GM18507 (cell line): ENCODE measurements at regions not wholly inside any gene's neighbourhood (a gene's known extent, or its start where the extent isn't known, plus 50 kb on each side); places are given as distances from the start of the nearest gene placed in this dataset.
"Not testable (repeated sequence)": the region's sequence is repeated elsewhere in the genome, so short reads cannot be mapped to it uniquely, and the experiment has no call there.

Source experiments
- DNase-seq: peaks from one replicate; pipeline ENCODE4 v3.0.0; 2011; ENCODE audit warnings: low read depth; ENCODE audit not compliant: insufficient read length; ENCODE audit errors: extremely low spot score
- FAIRE-seq: peaks from 2 replicates; lab custom pipeline; 2011; peaks lifted over from hg19 to GRCh38; lab: Jason Lieb, UNC

DNA sequence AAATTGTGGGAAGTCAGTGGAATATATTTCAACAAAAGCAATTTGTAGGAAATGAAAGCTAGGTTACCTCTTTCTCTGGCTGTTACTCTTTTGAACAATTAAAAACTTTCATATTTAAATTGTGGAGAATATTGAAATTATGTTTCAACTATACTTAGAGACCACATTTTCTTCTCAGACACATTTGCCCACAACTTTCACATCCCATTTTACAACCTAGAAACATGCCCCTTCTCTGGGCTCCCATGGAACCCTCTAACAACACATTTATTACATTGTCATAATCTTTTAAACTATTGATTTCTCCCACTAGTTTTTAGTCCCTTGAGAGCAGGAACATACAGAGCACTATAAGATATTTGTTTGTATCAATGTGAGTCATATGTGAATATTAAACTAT lies 211.7 kb upstream of the TTC14 start:
- DNase-seq (no peak), FAIRE-seq (peak; percentile 64)

DNA sequence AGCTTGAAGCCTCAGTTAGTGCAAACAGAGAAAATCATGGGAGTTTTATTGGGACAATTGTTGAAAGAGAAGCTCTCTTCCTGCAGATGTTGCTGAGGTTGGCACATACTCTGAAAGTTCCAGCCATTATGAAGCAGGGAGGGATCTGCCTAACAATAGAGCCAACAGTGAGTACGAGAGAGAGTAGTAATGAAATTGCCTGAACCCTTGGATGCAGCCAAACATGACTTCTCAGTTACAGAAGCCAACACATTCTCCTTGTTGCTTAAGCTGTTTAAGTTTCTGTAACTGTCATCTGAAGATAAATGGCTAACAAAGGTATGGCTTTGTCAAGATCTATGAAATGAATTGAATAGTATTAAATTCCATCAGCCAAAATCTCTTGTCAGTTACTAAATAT lies 211.0 kb upstream of the TTC14 start:
- DNase-seq (no peak), FAIRE-seq (no peak)

DNA sequence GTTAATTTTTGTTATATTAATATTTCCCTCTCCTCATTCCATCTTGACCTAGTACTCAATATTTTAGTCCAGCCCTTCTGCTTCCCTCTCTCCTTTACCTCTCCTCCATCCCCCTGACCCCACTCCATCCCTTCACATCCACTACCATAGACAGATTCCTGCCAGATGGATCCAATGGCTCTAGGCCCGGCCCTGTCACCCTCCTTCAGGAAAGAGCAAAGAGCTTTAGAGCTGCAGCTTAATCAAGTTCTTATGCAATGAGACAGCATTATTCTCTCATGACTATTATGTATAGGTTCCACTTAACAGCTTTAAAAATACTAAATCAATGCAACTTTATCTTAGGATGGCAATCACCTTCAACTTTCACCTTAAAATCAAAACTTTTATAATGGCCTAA lies 200.7 kb upstream of the TTC14 start:
- DNase-seq (no peak), FAIRE-seq (no peak)

DNA sequence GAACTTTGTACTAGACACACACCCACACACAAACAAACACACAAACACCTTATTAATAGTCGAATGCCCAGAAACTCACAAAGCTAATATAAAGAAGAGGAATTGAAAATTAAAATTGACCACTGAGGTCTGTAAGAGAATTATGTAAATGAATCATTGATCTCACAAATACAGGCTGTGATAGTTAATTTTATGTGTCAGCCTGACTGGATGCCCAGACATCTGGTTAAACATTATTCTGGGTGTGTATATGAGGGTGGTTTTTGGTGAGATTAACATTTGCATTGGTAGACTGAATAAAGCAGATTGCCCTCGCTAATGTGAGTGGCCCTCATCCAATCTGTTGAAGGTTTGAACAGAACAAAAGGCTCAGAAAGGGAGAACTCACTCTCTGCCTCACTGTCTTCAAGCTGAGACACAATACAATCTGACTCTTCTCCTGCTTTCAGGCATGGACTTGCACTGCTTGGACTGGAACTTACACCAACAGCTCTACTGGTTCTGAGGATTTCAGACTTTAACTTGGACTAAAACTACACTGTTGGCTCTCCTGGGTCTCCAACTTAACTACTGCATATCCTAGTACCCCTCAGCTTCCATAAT lies 199.4 kb upstream of the TTC14 start:
- FAIRE-seq (peak; percentile 67), DNase-seq (no peak)

DNA sequence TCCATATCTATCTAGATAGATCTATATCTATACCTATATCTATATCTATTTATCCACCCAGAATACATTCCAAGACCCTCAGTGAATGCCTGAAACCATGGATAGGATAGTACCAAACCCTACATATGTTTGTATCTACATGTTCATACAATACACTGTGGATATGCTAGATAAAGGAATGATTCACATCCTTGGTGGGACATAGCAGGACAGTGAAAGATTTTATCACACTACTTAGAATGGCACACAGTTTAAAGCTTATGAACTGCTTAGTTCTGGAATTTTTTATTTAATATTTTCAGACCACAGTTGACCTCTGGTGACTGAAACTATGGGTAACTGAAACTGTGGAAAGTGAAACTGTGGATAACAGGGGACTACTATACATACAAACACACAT lies 198.8 kb upstream of the TTC14 start:
- FAIRE-seq (no peak), DNase-seq (no peak)

DNA sequence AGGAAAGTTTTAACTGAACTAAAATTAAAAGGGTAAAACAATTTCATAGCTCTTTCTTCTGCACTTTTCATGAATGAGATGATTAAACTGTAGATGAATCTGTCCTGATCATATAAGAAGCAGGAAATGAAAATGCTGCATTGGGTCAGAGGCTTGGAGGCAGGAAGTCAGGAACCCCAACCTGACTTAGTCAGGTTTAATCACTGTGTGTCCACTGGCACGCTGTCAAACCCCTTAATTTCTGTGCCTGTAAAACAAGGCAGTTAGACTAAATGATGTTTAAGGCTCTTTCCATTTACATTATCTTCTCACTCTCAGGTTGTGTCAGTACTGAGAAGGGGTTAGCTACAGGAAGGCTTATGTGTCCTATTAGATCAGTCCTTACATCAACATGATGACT lies 193.3 kb upstream of the TTC14 start:
- no peak for DNase-seq
- peak; percentile 72 for FAIRE-seq

DNA sequence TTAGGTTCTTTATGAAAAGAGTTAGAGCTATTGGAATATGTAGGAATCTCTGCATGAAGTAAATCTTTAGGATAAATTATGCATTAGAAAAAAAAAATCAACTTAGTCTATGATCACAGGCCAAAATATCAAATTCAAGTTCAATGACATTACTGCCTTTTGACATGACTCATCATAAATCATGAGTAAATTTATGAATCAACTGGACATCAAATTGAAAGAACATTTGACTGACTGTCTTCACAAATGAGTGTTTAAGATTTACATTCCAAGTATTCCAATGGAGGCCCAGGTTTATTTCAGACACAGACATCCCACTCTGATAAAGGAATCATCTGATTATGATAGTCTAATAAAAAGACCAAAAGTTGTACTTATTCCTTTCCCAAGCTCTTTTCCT lies 192.8 kb upstream of the TTC14 start:
- FAIRE-seq (no peak), DNase-seq (no peak)

DNA sequence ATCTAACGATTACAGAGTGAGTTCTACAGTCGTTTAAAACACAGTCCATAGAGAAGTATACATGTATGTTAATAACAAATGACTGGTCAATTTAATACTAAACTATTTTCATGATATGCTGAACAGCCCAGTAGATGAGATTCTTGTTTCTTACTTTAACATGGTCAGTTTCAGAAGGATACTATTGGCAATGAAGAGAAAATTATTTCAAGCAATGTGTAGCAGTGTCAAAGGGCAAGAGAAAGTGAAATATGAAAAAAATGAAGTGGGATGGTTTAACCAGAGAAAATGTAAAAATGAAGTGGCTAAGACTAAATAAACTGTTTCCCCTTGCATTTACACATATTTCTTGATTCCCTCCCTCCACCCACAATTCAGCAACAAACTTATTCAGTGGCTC lies 192.1 kb upstream of the TTC14 start:
- FAIRE-seq, result no peak

DNA sequence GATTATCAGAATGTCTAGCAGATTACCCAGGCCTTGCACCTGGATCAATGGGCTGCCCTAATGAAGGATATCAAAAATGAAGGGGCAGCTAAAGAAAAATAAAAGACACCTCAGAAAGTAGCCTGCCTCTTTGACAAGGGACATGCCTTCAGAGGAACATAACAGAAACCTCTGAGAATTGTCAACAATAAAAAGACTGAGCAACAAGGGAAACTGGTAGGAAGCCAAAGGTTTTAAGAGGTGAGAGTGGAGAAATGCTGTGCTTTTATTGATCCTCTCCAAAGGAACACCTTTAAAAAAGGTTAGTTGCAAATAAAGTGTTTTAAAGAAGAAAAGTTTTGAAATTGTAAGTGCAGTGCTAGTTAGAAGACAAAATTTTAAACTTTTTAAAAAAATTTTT lies 187.8 kb upstream of the TTC14 start:
- DNase-seq (no peak), FAIRE-seq (no peak)

More for the DNA sequence above, 192.1 kb upstream of the TTC14 start:
- DNase-seq, result no peak

DNA sequence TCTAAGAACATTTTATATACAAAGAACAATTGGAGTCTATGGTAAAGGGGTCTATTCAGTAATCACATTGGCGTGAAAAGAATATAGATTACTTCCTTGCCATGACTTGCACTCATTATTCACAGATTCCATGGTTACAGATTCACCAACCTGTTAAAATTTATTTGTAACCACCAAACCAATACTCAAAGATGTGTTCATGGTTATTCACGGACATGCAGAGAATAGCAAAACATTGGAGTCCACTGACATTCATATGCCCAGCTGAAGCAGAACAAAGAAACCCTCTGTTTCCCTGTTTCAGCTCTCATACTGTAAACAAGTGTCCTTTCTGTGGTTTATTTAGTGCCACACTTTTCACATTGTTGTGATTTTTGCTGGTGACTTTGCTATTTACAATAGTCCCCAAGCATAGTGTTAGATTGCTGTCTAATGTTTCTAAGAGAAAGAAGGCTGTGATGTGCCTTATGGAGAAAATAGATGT lies 185.8 kb upstream of the TTC14 start:
- no peak for DNase-seq
- no peak for FAIRE-seq

DNA sequence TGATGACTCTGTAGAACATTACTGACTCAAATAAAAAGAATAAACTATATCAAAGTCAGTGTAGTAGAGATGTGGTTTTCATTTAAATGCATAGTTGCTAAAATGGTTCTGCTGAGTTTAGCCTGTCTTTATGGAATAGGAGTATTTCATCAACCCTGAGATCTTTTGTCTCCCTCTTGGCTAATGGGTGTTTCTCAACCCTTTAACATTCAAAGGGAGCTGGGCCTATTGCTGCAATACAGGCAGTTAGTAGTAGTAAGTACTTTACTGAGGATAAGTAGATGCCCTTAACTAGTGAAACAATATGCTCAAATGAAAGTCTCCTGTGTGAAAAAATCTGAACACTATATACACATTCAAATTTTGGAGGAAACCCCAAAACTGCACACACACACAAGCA lies 184.7 kb upstream of the TTC14 start:
- no peak for DNase-seq
- no peak for FAIRE-seq

DNA sequence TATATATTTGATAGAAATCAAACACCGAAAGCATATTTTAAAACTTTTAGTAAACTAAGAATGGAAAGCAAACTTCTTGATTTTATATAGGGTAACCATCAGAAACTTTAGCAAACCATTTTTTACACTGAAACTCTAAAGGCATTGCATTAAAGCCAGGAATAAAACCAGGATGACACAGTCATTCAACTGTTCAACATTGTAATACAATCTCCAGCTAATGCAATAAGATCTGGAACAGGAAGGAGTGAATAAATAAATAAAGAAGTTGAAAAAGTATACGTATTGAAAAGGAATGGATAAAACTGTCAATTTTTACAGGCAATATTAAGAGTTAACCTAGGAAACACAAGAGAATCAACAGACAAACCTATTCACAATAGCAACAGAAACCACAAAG lies 181.9 kb upstream of the TTC14 start:
- DNase-seq (no peak), FAIRE-seq (no peak)

DNA sequence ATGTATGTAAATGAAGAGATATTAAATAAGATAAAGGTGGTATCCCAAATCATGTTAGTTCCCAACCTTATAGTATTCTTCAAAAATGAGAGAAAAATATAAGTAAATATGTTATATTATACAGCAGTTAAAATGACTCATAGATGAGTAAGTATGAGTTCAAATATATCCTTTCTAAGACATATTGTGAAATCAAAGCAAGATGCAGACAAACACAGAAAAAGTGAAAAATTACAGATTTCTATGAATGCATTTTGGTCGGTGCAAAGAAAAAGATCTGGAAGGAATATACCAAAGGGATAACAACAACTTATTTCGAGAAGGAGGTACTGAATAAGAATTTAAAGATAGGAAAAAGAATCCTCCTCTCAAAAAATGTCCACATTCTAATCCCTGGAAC lies 181.2 kb upstream of the TTC14 start:
- FAIRE-seq (no peak), DNase-seq (no peak)

DNA sequence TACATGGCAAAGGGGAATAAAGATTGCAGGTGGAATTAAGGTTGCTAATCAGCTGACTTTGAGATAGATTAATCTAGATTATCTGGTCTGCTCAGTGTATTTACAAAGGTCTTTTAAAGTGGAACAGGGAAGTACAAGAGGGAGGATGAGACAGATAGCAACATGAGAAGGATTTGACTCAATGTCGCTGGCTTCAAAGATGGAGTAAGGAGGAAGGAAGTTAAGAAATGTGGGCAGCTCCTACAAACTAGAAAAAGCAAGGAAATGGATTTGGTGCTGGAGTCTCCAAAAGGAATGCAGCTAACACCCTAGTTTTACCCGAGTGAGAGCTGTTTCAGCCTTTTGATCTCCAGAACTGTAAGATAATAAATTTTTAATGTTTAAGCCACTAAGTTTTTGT lies 180.7 kb upstream of the TTC14 start:
- no peak for FAIRE-seq
- no peak for DNase-seq

DNA sequence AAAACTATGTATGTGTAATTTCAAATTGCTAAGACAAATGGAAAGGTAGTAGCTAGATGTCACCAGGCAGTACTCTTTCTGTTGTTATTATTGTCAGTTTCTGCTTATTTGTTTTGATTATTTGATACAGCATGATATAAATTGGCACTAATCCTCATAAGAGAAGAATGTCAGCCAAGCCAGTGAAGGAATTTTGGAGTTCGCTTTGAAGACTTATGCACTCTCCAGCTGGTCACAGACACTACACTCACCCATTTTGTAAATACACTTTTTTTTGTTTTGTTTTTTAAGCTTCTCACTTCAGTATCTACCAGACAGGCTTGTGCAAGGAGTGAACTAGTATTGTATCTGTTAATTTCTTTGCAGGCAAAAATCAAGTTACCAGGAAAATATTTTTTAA lies 180.2 kb upstream of the TTC14 start:
- no peak for FAIRE-seq
- DNase-seq, result no peak

DNA sequence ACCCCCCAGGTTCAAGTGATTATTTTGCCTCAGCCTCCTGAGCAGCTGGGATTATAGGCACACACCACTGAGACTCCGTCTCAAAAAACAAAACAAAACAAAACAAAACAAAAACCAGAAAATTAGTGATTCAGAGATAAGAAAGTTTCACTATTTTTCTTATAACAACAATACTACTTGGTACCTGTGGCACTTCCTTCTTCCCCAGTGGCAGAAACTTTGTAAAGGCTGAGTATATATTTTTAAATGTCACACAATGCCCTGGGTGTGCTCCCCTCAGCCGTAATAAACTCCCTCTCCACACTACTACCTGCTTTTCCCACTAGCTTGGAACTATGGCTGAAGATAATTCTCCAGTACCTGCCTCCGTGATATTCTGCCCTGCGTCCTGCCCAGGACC lies 177.7 kb upstream of the TTC14 start:
- FAIRE-seq, DNase-seq: not testable (repeated sequence)

DNA sequence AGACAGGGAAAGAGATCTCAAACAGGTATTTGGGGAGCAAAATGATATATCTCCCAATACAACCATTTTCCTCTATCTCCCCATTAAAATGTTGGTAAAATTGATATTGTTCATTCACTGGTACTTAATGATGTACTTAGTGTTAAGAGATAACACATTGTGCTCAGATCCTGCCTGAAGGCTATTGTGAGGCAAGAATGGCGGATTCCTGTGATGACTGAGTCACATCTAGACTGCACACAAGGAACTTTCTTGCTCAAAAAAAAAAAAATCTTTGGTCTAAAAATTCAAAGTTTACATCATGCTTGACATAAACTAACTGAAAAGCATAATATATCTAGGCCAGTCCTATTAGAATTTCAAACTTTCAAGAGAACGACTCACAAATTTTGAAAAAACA lies 171.1 kb upstream of the TTC14 start:
- DNase-seq, result no peak
- no peak for FAIRE-seq

DNA sequence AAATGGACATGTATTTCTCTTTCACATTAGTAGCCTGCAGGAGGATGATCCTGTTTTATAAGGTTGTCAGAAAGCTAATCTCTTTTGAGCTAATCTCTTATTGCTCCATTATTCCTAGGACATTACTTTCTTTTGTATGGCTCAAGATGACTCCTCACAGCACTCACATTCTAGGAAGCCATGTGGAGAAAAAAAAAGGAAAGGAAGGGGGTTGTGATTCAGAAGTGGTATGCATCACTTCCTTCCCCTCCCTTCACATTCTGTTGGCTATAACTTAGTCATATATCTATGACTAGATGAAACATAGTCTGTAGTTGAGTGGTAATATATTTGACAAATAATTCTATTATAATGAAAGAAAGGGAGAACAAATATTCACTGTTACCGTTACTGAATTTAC lies 168.8 kb upstream of the TTC14 start:
- DNase-seq (no peak), FAIRE-seq (no peak)

DNA sequence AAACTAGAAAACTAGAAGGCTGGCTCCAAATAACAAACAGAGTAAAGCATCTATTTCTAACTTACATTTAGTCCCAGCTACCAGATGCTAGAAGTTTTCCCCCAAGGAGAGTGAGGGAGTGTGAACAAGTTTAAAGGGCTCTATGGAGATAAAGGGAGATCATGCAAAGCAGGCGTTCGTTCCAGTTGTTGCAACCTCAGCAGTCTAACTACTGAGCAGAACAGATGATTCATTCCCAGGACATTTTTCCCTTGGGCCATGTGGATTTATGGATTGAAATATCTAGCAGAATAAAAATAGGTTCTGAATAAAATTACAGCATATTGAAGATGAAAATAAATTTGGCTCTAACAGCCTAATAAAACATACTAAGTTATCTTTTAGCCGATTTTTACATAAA lies 154.8 kb upstream of the TTC14 start:
- DNase-seq (no peak), FAIRE-seq (no peak)

DNA sequence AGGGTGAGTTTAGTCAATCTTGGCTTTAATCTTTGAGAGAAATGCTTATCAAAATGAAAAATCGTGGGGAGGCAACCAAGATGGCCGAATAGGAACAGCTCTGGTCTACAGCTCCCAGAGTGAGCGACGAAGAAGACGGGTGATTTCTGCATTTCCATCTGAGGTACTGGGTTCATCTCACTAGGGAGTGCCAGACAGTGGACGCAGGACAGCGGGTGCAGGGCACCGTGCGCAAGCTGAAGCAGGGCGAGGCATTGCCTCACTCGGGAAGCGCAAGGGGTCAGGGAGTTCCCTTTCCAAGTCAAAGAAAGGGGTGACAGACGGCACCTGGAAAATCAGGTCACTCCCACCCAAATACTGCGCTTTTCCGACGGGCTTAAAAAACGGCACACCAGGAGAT lies 153.6 kb upstream of the TTC14 start:
- not testable (repeated sequence) for FAIRE-seq, DNase-seq

DNA sequence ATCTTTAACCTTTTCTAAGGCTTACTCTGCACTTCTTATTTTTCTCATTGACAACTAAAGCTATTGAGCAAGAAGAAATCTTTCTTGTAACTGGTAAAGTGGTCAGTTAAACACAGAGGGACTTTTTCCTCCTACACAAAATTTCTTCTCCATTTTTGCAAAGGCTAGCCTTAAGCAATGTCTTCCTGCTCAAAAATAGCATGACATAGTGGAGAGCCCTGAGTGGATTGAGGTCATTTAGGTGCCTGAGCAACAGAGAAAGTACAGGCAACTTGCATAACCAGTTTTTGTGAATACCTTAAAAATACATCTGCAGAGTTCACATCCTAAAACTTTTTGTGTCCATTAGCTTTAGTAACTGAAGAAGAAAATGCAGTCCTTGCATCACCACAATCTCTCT lies 144.7 kb upstream of the TTC14 start:
- FAIRE-seq (no peak), DNase-seq (no peak)

DNA sequence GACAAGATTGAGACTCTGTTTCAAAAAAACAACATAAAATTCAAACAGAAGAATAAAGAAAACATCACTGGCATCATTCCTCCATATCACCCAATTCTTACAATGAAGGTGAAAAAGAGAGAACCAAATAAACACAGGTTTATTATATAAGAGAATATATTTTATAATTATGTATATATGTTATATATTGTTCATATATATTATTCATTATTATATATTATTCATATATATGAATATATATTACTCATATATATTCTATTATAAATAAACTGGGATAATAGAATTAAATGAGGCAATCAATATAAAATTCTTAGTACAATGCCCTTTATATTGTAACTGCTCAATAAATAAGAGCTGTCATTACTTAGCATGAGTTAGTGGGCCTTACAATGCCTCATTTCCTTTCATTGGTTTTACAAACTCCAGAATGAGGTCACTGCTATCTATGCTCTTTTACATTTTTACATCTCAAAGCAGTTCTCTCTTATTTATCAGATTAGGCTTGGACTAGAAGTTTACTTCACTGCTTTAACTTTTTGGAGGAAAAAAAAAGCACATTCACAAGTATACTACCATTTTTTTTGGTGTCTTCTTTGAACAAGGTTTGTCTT lies 135.5 kb upstream of the TTC14 start:
- DNase-seq (no peak), FAIRE-seq (no peak)
